ENCODE measurements at regions not wholly inside any gene's neighbourhood (a gene's known extent, or its start where the extent isn't known, plus 50 kb on each side); places are given as distances from the start of the nearest gene placed in this dataset.
"Not testable (repeated sequence)": the region's sequence is repeated elsewhere in the genome, so short reads cannot be mapped to it uniquely, and the experiment has no call there.

GRCh38 chr12:73817161-73817560 lies 720.5 kb upstream of the ATXN7L3B start:
- in situ Hi-C loops (cut with HindIII; ENCODE audit: low pct_ligation_motif_present, low sequenced_read_pairs), result no loop called here
- TF ChIP-seq CTCF (IDR thresholded peaks at IDR 0.05; ENCODE audit: low read depth, low read length, missing control alignments), result no peak

GRCh38 chr12:73833746-73834145 lies 703.9 kb upstream of the ATXN7L3B start:
- H3K36me3 ChIP-seq (replicated peaks), result no peaks in the 10 kb centered on the region
- TF ChIP-seq CTCF (IDR thresholded peaks at IDR 0.05; ENCODE audit: low read depth, low read length, missing control alignments), result no peak
- H3K27ac ChIP-seq, result no peak overlapping the region
- H3K4me3 ChIP-seq (ENCODE audit: low read depth, low read length), result no peak overlapping the region
- DNase-seq, result no peak
- in situ Hi-C loops (cut with HindIII; ENCODE audit: low pct_ligation_motif_present, low sequenced_read_pairs), result no loop called here
- H3K27me3 ChIP-seq (replicated peaks), result no peaks in the 10 kb centered on the region

More at GRCh38 chr12:73817161-73817560, 720.5 kb upstream of the ATXN7L3B start:
- no peak overlapping the region for H3K4me3 ChIP-seq (ENCODE audit: low read depth, low read length)
- DNase-seq, result no peak
- H3K36me3 ChIP-seq (replicated peaks), result no peaks in the 10 kb centered on the region
- no peaks in the 10 kb centered on the region for H3K27me3 ChIP-seq (replicated peaks)
- H3K27ac ChIP-seq, result no peak overlapping the region

GRCh38 chr12:73841963-73842362 lies 695.7 kb upstream of the ATXN7L3B start:
- H3K36me3 ChIP-seq (replicated peaks), result no peaks in the 10 kb centered on the region
- in situ Hi-C loops (cut with HindIII; ENCODE audit: low pct_ligation_motif_present, low sequenced_read_pairs), result no loop called here
- no peak overlapping the region for H3K4me3 ChIP-seq (ENCODE audit: low read depth, low read length)
- no peaks in the 10 kb centered on the region for H3K27me3 ChIP-seq (replicated peaks)
- H3K27ac ChIP-seq, result no peak overlapping the region
- no peak for DNase-seq
- TF ChIP-seq CTCF (IDR thresholded peaks at IDR 0.05; ENCODE audit: low read depth, low read length, missing control alignments), result no peak

- no peak for TF ChIP-seq CTCF (IDR thresholded peaks at IDR 0.05; ENCODE audit: low read depth, low read length, missing control alignments)
- no peak overlapping the region for H3K4me3 ChIP-seq (ENCODE audit: low read depth, low read length)
- DNase-seq, result peak; percentile 69
- in situ Hi-C loops (cut with HindIII; ENCODE audit: low pct_ligation_motif_present, low sequenced_read_pairs), result no loop called here
- H3K27me3 ChIP-seq (replicated peaks), result no peaks in the 10 kb centered on the region
- no peaks in the 10 kb centered on the region for H3K36me3 ChIP-seq (replicated peaks)
- peak overlapping the region; percentile 19 for H3K27ac ChIP-seq
Measured at GRCh38 chr12:73863546-73863945, 674.1 kb upstream of the ATXN7L3B start.

GRCh38 chr12:73867147-73867546 lies 670.5 kb upstream of the ATXN7L3B start:
- DNase-seq, result peak; percentile 3
- TF ChIP-seq CTCF (IDR thresholded peaks at IDR 0.05; ENCODE audit: low read depth, low read length, missing control alignments), result no peak
- in situ Hi-C loops (cut with HindIII; ENCODE audit: low pct_ligation_motif_present, low sequenced_read_pairs), result no loop called here
- H3K36me3 ChIP-seq (replicated peaks), result no peaks in the 10 kb centered on the region
- no peak overlapping the region for H3K27ac ChIP-seq
- no peak overlapping the region for H3K4me3 ChIP-seq (ENCODE audit: low read depth, low read length)
- H3K27me3 ChIP-seq (replicated peaks), result no peaks in the 10 kb centered on the region

- H3K4me3 ChIP-seq (ENCODE audit: low read depth, low read length); H3K27me3 ChIP-seq (replicated peaks); DNase-seq; in situ Hi-C loops (cut with HindIII; ENCODE audit: low pct_ligation_motif_present, low sequenced_read_pairs); H3K36me3 ChIP-seq (replicated peaks); H3K27ac ChIP-seq: not testable (repeated sequence)
Measured at GRCh38 chr12:73877291-73877690, 660.3 kb upstream of the ATXN7L3B start.

Measured in brain microvascular endothelial cell (primary cell).